WTC11 (cell line): ENCODE measurements at regions not wholly inside any gene's neighbourhood (a gene's known extent, or its start where the extent isn't known, plus 50 kb on each side); places are given as distances from the start of the nearest gene placed in this dataset.

Source experiments
- ATAC-seq: fragments of 200-7000 bp; cut with Tn5 transposase; 2 replicates; pipeline ENCODE4 v1.10.0; 2021; ENCODE audit warnings: mild to moderate bottlenecking, moderate library complexity
- CTCF ChIA-PET: fragments of 300-600 bp; sonication (Branson Sonifier 250); formaldehyde crosslinking; loops from one replicate; lab custom pipeline; 2021; ENCODE audit warnings: antibody characterized with exemption; lab: Charles Lee
- POLR2A ChIA-PET: fragments of 350-600 bp; sonication (Branson Sonifier 250); formaldehyde crosslinking; loops from one replicate; lab custom pipeline; 2021; ENCODE audit warnings: antibody characterized with exemption; lab: Charles Lee
- DNase-seq: peaks from one replicate; pipeline ENCODE4 v3.0.0; 2021; ENCODE audit warnings: low spot score
- H3K27ac Mint-ChIP-seq: 2 replicates; pipeline ENCODE4 v1.8.0; 2021; ENCODE audit warnings: mixed read lengths
- H3K27me3 Mint-ChIP-seq: 2 replicates; pipeline ENCODE4 v1.8.0; 2021; ENCODE audit warnings: low read depth, mild to moderate bottlenecking, moderate library complexity, mixed read lengths
- H3K36me3 Mint-ChIP-seq: 2 replicates; pipeline ENCODE4 v1.8.0; 2021; ENCODE audit warnings: mixed read lengths
- H3K4me1 Mint-ChIP-seq: 2 replicates; pipeline ENCODE4 v1.8.0; 2022; ENCODE audit warnings: mixed read lengths
- H3K4me3 Mint-ChIP-seq: 2 replicates; pipeline ENCODE4 v1.8.0; 2021; ENCODE audit warnings: mild to moderate bottlenecking, moderate library complexity, mixed read lengths
- H3K9me3 Mint-ChIP-seq: 2 replicates; pipeline ENCODE4 v1.8.0; 2021; ENCODE audit warnings: mixed read lengths
- ARID4B ChIP-seq: sonication (generic); formaldehyde crosslinking; IDR thresholded peaks from 2 replicates; pipeline ENCODE4 v1.8.0; 2023; ENCODE audit warnings: missing genetic modification reagents, mild to moderate bottlenecking, borderline replicate concordance
- ATF1 ChIP-seq: sonication (generic); formaldehyde crosslinking; IDR thresholded peaks from 2 replicates; pipeline ENCODE4 v1.8.1; 2023; ENCODE audit warnings: mild to moderate bottlenecking, moderate library complexity, missing genetic modification reagents
- ATF2 ChIP-seq: sonication (generic); formaldehyde crosslinking; IDR thresholded peaks from 2 replicates; pipeline ENCODE4 v1.8.1; 2022; ENCODE audit warnings: low read depth, missing genetic modification reagents, borderline replicate concordance
- CREB1 ChIP-seq: sonication (generic); formaldehyde crosslinking; IDR thresholded peaks from 2 replicates; pipeline ENCODE4 v1.8.0; 2023; ENCODE audit warnings: mild to moderate bottlenecking, missing genetic modification reagents
- CTCF ChIP-seq: fragments of 200-600 bp; IDR thresholded peaks from 2 replicates; pipeline ENCODE4 v1.8.0; 2022; ENCODE audit warnings: antibody characterized with exemption
- EMX1 ChIP-seq: fragments of 250-450 bp; sonication (Bioruptor Pico); IDR thresholded peaks from 2 replicates; pipeline ENCODE4 v1.8.0; 2021; ENCODE audit warnings: mild to moderate bottlenecking
- ESRRA ChIP-seq: sonication (generic); formaldehyde crosslinking; IDR thresholded peaks from 2 replicates; pipeline ENCODE4 v1.8.1; 2022; ENCODE audit warnings: mild to moderate bottlenecking, missing genetic modification reagents, borderline replicate concordance
- IRF2 ChIP-seq: sonication (generic); formaldehyde crosslinking; IDR thresholded peaks from 2 replicates; pipeline ENCODE4 v1.8.0; 2022; ENCODE audit warnings: low read depth, missing genetic modification reagents, borderline replicate concordance
- JUN ChIP-seq: sonication (generic); formaldehyde crosslinking; IDR thresholded peaks from 2 replicates; pipeline ENCODE4 v1.8.0; 2023; ENCODE audit warnings: mild to moderate bottlenecking, missing genetic modification reagents
- KAT7 ChIP-seq: sonication (generic); formaldehyde crosslinking; IDR thresholded peaks from 2 replicates; pipeline ENCODE4 v1.8.1; 2023; ENCODE audit warnings: missing genetic modification reagents, mild to moderate bottlenecking, borderline replicate concordance
- MAX ChIP-seq: sonication (generic); formaldehyde crosslinking; IDR thresholded peaks from 2 replicates; pipeline ENCODE4 v1.8.0; 2022; ENCODE audit warnings: mild to moderate bottlenecking, missing genetic modification reagents
- NFATC4 ChIP-seq: fragments of 250-450 bp; sonication (Bioruptor Pico); IDR thresholded peaks from 2 replicates; pipeline ENCODE4 v1.9.0; 2021; ENCODE audit warnings: mild to moderate bottlenecking
- NR3C1 ChIP-seq: sonication (generic); formaldehyde crosslinking; conservative IDR thresholded peaks from 2 replicates; pipeline ENCODE4 v1.8.1; 2023; ENCODE audit warnings: low read depth, mild to moderate bottlenecking, missing genetic modification reagents
- OVOL2 ChIP-seq: fragments of 250-450 bp; sonication (Bioruptor Pico); IDR thresholded peaks from 2 replicates; pipeline ENCODE4 v1.9.0; 2021; ENCODE audit warnings: mild to moderate bottlenecking, borderline replicate concordance
- RELA ChIP-seq: sonication (generic); formaldehyde crosslinking; IDR thresholded peaks from 2 replicates; pipeline ENCODE4 v1.8.1; 2022; ENCODE audit warnings: missing genetic modification reagents, mild to moderate bottlenecking, borderline replicate concordance
- SP1 ChIP-seq: sonication (generic); formaldehyde crosslinking; conservative IDR thresholded peaks from 2 replicates; pipeline ENCODE4 v1.8.1; 2022; ENCODE audit warnings: missing genetic modification reagents
- TCF7 ChIP-seq: sonication (generic); formaldehyde crosslinking; IDR thresholded peaks from 2 replicates; pipeline ENCODE4 v1.8.0; 2022; ENCODE audit warnings: mild to moderate bottlenecking, low read depth, missing genetic modification reagents, moderate library complexity
- TEAD4 ChIP-seq: sonication (generic); formaldehyde crosslinking; IDR thresholded peaks from 2 replicates; pipeline ENCODE4 v1.8.0; 2022; ENCODE audit warnings: mild to moderate bottlenecking, missing genetic modification reagents
- ZNF138 ChIP-seq: sonication (generic); formaldehyde crosslinking; conservative IDR thresholded peaks from 2 replicates; pipeline ENCODE4 v1.8.1; 2022; ENCODE audit warnings: mild to moderate bottlenecking, moderate library complexity, missing genetic modification reagents
- ZNF219 ChIP-seq: sonication (generic); formaldehyde crosslinking; IDR thresholded peaks from 2 replicates; pipeline ENCODE4 v1.8.0; 2023; ENCODE audit warnings: missing genetic modification reagents, mild to moderate bottlenecking, borderline replicate concordance
- ZNF232 ChIP-seq: sonication (generic); formaldehyde crosslinking; IDR thresholded peaks from 2 replicates; pipeline ENCODE4 v1.8.0; 2022; ENCODE audit warnings: mild to moderate bottlenecking, missing genetic modification reagents
- ZNF263 ChIP-seq: sonication (generic); formaldehyde crosslinking; IDR thresholded peaks from 2 replicates; pipeline ENCODE4 v1.8.1; 2022; ENCODE audit warnings: low read depth, mild to moderate bottlenecking, moderate library complexity, missing genetic modification reagents
- ZNF281 ChIP-seq: sonication (generic); formaldehyde crosslinking; IDR thresholded peaks from 2 replicates; pipeline ENCODE4 v1.8.0; 2023; ENCODE audit warnings: mild to moderate bottlenecking, missing genetic modification reagents

GRCh38 chr2:5377323-5377722 is 314.9 kb upstream of the SOX11 start (continued):
- no peak for TF ChIP-seq CTCF
- no peak for TF ChIP-seq JUN
- TF ChIP-seq SP1: no peak
- no peak for TF ChIP-seq NFATC4 (CRISPR knock-in tag)
- TF ChIP-seq IRF2 (CRISPR knock-in tag): no peak
- TF ChIP-seq TCF7: no peak
- TF ChIP-seq ZNF281: no peak
- no peak for TF ChIP-seq ZNF263 (CRISPR knock-in tag)

- CTCF ChIA-PET: no interaction called here
- Mint-ChIP-seq H3K4me1 (no peaks in the 10 kb centered on the region), H3K4me3 (no peak overlapping the region), H3K27ac (no peak overlapping the region), H3K36me3 (peaks cover 78% of the 10 kb centered on the region), H3K27me3 (peaks cover 3% of the 10 kb centered on the region), H3K9me3 (peaks cover 76% of the 10 kb centered on the region)
- DNase-seq (no peak), ATAC-seq (no peak)
- POLR2A ChIA-PET: no interaction called here
- TF ChIP-seq KAT7 (CRISPR knock-in tag) (no peak), MAX (CRISPR knock-in tag) (no peak), ATF1 (CRISPR knock-in tag) (no peak), ZNF219 (CRISPR knock-in tag) (no peak), ZNF138 (CRISPR knock-in tag) (no peak), OVOL2 (CRISPR knock-in tag) (no peak), ZNF232 (CRISPR knock-in tag) (no peak), EMX1 (no peak), ESRRA (CRISPR knock-in tag) (no peak), ATF2 (CRISPR knock-in tag) (no peak), TEAD4 (CRISPR knock-in tag) (no peak), ARID4B (CRISPR knock-in tag) (no peak), NR3C1 (CRISPR knock-in tag) (no peak), RELA (CRISPR knock-in tag) (no peak), CREB1 (CRISPR knock-in tag) (no peak)
These were observed 312.4 kb upstream of the SOX11 start for GRCh38 chr2:5379811-5380210.
